CD14-positive monocyte (primary cell): ENCODE measurements at regions not wholly inside any gene's neighbourhood (a gene's known extent, or its start where the extent isn't known, plus 50 kb on each side); places are given as distances from the start of the nearest gene placed in this dataset.
"Not testable (repeated sequence)": the region's sequence is repeated elsewhere in the genome, so short reads cannot be mapped to it uniquely, and the experiment has no call there.

Experiments
- DNase-seq, 3 donors: peaks; one replicate each; pipeline ENCODE4 v3.0.0-alpha.2; 2011 to 2022
- H2AFZ ChIP-seq: 2 replicates; pipeline ENCODE4 v1.6.0; 2012; ENCODE audit warnings: mild to moderate bottlenecking, low read depth, low read length, inconsistent platforms; ENCODE audit not compliant: insufficient read depth, poor library complexity, severe bottlenecking
- H3K27ac ChIP-seq, 2 donors: 1 replicate in 1 of 2; 2 replicates in 1 of 2; pipeline ENCODE4 v1.5.1; 2012 to 2013; ENCODE audit warnings: low read length in 2 of 2, control low read depth in 1 of 2, inconsistent platforms in 1 of 2, low read depth in 1 of 2, mild to moderate bottlenecking in 1 of 2
- H3K27me3 ChIP-seq, 2 donors: one replicate each; pipeline versions ENCODE4 v1.6.0 to v1.6.1; 2011 to 2013; ENCODE audit warnings: low read length in 2 of 2; ENCODE audit not compliant: control insufficient read depth in 2 of 2, insufficient read depth in 2 of 2
- H3K36me3 ChIP-seq, 2 donors: replicated peaks in 1 of 2; 1 replicate in 1 of 2; 2 replicates in 1 of 2; pipeline versions ENCODE4 v1.5.1 to v1.6.1; 2012 to 2013; ENCODE audit warnings: low read length in 2 of 2, control low read depth in 1 of 2, inconsistent platforms in 1 of 2, mild to moderate bottlenecking in 1 of 2; ENCODE audit not compliant: insufficient read depth in 2 of 2, control insufficient read depth in 1 of 2
- H3K4me1 ChIP-seq, 2 donors: 1 replicate in 1 of 2; 2 replicates in 1 of 2; pipeline versions ENCODE4 v1.5.1 to v1.6.1; 2012 to 2013; ENCODE audit warnings: low read length in 2 of 2, control low read depth in 1 of 2, inconsistent platforms in 1 of 2, mild to moderate bottlenecking in 1 of 2, moderate library complexity in 1 of 2; ENCODE audit not compliant: insufficient read depth in 2 of 2, control insufficient read depth in 1 of 2
- H3K4me2 ChIP-seq: replicated peaks from 2 replicates; pipeline ENCODE3; 2012; ENCODE audit warnings: low read length, moderate library complexity, mild to moderate bottlenecking; ENCODE audit not compliant: poor library complexity, severe bottlenecking; ENCODE audit errors: extremely low read depth
- H3K4me3 ChIP-seq, 3 experiments: fragments of 200-600 bp in 1 of 3; sonication (generic) in 1 of 3; replicated peaks in 1 of 3; 1 replicate in 2 of 3; 2 replicates in 1 of 3; pipeline ENCODE4 v1.5.1; 2011 to 2013; ENCODE audit warnings: low read length in 3 of 3, mild to moderate bottlenecking in 3 of 3, control low read depth in 2 of 3, low read depth in 2 of 3, inconsistent platforms in 1 of 3, moderate library complexity in 1 of 3
- H3K79me2 ChIP-seq: 2 replicates; pipeline ENCODE4 v1.6.0; 2012; ENCODE audit warnings: mild to moderate bottlenecking, control low read depth, inconsistent platforms, low read length, moderate library complexity; ENCODE audit not compliant: insufficient read depth
- H3K9ac ChIP-seq: 2 replicates; pipeline ENCODE4 v1.6.0; 2017; ENCODE audit warnings: low read length, mild to moderate bottlenecking; ENCODE audit not compliant: insufficient read depth, poor library complexity, severe bottlenecking
- H3K9me3 ChIP-seq, 2 donors: replicated peaks in 1 of 2; 1 replicate in 1 of 2; 2 replicates in 1 of 2; pipeline versions ENCODE4 v1.5.1 to v1.6.1; 2012 to 2013; ENCODE audit warnings: low read length in 2 of 2, control low read depth in 1 of 2; ENCODE audit not compliant: control insufficient read depth in 1 of 2, insufficient read depth in 1 of 2
- H4K20me1 ChIP-seq: 2 replicates; pipeline ENCODE4 v1.6.0; 2012; ENCODE audit warnings: mild to moderate bottlenecking, low read length, control low read depth, moderate library complexity; ENCODE audit not compliant: insufficient read depth
- H3K27ac Mint-ChIP-seq, 7 donors: one replicate each; pipeline ENCODE4 v1.8.0; 2020; ENCODE audit warnings: mild to moderate bottlenecking in 7 of 7, mixed read lengths in 7 of 7, moderate library complexity in 6 of 7, inconsistent platforms in 2 of 7
- H3K27me3 Mint-ChIP-seq, 3 donors: one replicate each; pipeline ENCODE4 v1.8.0; 2021 to 2022; ENCODE audit warnings: low read depth in 3 of 3, mild to moderate bottlenecking in 3 of 3, mixed read lengths in 3 of 3, moderate library complexity in 3 of 3, inconsistent platforms in 1 of 3
- H3K36me3 Mint-ChIP-seq, 2 donors: one replicate each; pipeline ENCODE4 v1.8.0; 2020; ENCODE audit warnings: mixed read lengths in 2 of 2, inconsistent platforms in 1 of 2, mild to moderate bottlenecking in 1 of 2
- H3K4me1 Mint-ChIP-seq: one replicate; pipeline ENCODE4 v1.8.0; 2020; ENCODE audit warnings: mild to moderate bottlenecking, mixed read lengths
- H3K4me3 Mint-ChIP-seq, 2 donors: one replicate each; pipeline ENCODE4 v1.8.0; 2020; ENCODE audit warnings: mild to moderate bottlenecking in 2 of 2, mixed read lengths in 2 of 2, moderate library complexity in 1 of 2
- H3K9me3 Mint-ChIP-seq, 7 donors: one replicate each; pipeline ENCODE4 v1.8.0; 2020 to 2022; ENCODE audit warnings: mixed read lengths in 7 of 7, mild to moderate bottlenecking in 6 of 7, moderate library complexity in 6 of 7, inconsistent platforms in 2 of 7
- WGBS: methylation state at CpG from one replicate; pipeline ENCODE4 v1.1.5; 2013; ENCODE audit warnings: missing lambda C conversion rate; ENCODE audit not compliant: insufficient coverage; 5-methylcytosine and 5-hydroxymethylcytosine counted together
- intact Hi-C, 2 donors: fragments of 100-400 bp; cut with micrococcal nuclease; formaldehyde crosslinking; loops; one replicate each; pipeline versions ENCODE4 v1.15.0 to v1.15.1; 2023
- TF ChIP-seq, protein P1 (sequence below): fragments of 200-600 bp; IDR thresholded peaks from one replicate; pipeline ENCODE4 v1.8.0; 2022; ENCODE audit warnings: antibody characterized with exemption, mild to moderate bottlenecking

DNA sequence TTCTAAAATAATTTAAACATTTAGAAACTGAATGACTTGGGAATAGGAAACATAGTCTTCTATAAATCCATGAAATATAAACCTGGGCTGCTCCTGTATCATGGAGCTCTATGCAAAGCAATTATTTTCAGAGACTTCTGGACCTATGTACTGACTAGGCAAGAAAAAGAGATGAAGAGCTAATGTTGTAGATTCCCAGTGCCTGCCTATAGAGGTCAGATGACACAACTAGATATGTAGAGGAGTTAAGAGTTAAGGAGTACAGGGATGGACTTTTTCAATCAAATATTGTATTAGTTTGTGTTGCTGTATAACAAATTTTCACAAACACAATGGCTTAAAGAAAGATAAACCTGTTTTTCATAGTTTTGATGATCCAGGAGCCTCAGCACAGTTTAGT lies 1434.5 kb downstream of the KCNT2 start:
- H3K27me3 ChIP-seq = no peaks in the 10 kb centered on the region
- H2AFZ ChIP-seq = no peak overlapping the region
- H3K4me3 Mint-ChIP-seq = no peak overlapping the region
- TF ChIP-seq, protein P1, sequence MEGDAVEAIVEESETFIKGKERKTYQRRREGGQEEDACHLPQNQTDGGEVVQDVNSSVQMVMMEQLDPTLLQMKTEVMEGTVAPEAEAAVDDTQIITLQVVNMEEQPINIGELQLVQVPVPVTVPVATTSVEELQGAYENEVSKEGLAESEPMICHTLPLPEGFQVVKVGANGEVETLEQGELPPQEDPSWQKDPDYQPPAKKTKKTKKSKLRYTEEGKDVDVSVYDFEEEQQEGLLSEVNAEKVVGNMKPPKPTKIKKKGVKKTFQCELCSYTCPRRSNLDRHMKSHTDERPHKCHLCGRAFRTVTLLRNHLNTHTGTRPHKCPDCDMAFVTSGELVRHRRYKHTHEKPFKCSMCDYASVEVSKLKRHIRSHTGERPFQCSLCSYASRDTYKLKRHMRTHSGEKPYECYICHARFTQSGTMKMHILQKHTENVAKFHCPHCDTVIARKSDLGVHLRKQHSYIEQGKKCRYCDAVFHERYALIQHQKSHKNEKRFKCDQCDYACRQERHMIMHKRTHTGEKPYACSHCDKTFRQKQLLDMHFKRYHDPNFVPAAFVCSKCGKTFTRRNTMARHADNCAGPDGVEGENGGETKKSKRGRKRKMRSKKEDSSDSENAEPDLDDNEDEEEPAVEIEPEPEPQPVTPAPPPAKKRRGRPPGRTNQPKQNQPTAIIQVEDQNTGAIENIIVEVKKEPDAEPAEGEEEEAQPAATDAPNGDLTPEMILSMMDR = no peak
- H4K20me1 ChIP-seq = no peaks in the 10 kb centered on the region
- no peaks in the 10 kb centered on the region for H3K36me3 Mint-ChIP-seq
- H3K9me3 ChIP-seq = no peaks in the 10 kb centered on the region
- H3K27me3 Mint-ChIP-seq = peaks cover 0 to 1% (median 0%) of the 10 kb centered on the region in 3 donors
- H3K27ac ChIP-seq = no peak overlapping the region
- DNase-seq = no peak
- no peaks in the 10 kb centered on the region for H3K79me2 ChIP-seq
- no peak overlapping the region for H3K4me2 ChIP-seq
- no peak overlapping the region for H3K27ac Mint-ChIP-seq
- no peaks in the 10 kb centered on the region for H3K4me1 Mint-ChIP-seq
- intact Hi-C loops = no loop called here
- H3K9me3 Mint-ChIP-seq = peaks cover 0 to 3% (median 0%) of the 10 kb centered on the region in 7 donors
- no peaks in the 10 kb centered on the region for H3K4me1 ChIP-seq
- H3K9ac ChIP-seq = no peak overlapping the region
- H3K36me3 ChIP-seq = no peaks in the 10 kb centered on the region
- H3K4me3 ChIP-seq = no peak overlapping the region

DNA sequence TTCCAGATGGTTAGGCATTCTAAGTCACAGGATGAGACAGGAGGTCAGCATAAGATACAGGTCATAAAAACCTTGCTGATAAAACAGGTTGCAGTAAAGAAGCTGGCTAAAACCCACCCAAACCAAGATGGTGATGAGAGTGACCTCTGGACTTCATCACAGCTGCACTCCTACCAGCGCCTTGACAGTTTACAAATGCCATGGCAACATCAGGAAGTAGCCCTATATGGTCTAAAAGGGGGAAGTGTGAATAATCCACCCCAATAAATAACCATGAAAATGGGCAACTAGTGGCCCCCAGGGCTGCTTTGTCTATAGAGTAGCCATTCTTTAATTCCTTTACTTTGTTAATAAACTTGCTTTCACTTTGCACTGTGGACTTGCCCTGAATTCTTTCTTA lies 1448.4 kb downstream of the KCNT2 start:
- H4K20me1 ChIP-seq, H3K27ac ChIP-seq, H3K4me3 Mint-ChIP-seq, H2AFZ ChIP-seq, intact Hi-C loops, H3K9me3 Mint-ChIP-seq, H3K9ac ChIP-seq, H3K9me3 ChIP-seq, H3K4me1 Mint-ChIP-seq, H3K79me2 ChIP-seq, H3K36me3 Mint-ChIP-seq, H3K27ac Mint-ChIP-seq, H3K4me3 ChIP-seq, H3K27me3 ChIP-seq, H3K36me3 ChIP-seq, H3K4me1 ChIP-seq, H3K27me3 Mint-ChIP-seq, DNase-seq, H3K4me2 ChIP-seq: not testable (repeated sequence)
- no CpG with 5 or more reads among the region's 1 CpG for WGBS
